Smooth muscle cell (in vitro differentiated cells): ENCODE measurements at regions not wholly inside any gene's neighbourhood (a gene's known extent, or its start where the extent isn't known, plus 50 kb on each side); places are given as distances from the start of the nearest gene placed in this dataset.

ENCODE experiments used
- DNase-seq: peaks from one replicate; lab custom pipeline; 2025; ENCODE audit not compliant: unreplicated experiment; lab: John Stamatoyannopoulos, UW
- H2AFZ ChIP-seq: fragments of 200-600 bp; sonication (generic); 2 replicates; pipeline ENCODE4 v1.6.0; 2016; ENCODE audit warnings: antibody characterized with exemption, low read depth, mild to moderate bottlenecking
- H3F3A ChIP-seq: fragments of 200-600 bp; sonication (generic); 2 replicates; pipeline ENCODE4 v1.6.0; 2017; ENCODE audit warnings: antibody characterized with exemption, low read depth
- H3K27ac ChIP-seq: fragments of 200-600 bp; sonication (generic); 2 replicates; pipeline ENCODE4 v1.5.1; 2016; ENCODE audit warnings: low read depth, mild to moderate bottlenecking
- H3K27me3 ChIP-seq: fragments of 200-600 bp; sonication (generic); 2 replicates; pipeline ENCODE4 v1.6.1; 2016; ENCODE audit warnings: low read depth, mild to moderate bottlenecking
- H3K36me3 ChIP-seq: fragments of 200-600 bp; sonication (generic); 2 replicates; pipeline ENCODE4 v1.5.1; 2016; ENCODE audit warnings: low read depth
- H3K4me1 ChIP-seq: fragments of 200-600 bp; sonication (generic); 2 replicates; pipeline ENCODE4 v1.5.1; 2016; ENCODE audit warnings: low read depth
- H3K4me2 ChIP-seq: fragments of 200-600 bp; sonication (generic); 2 replicates; pipeline ENCODE4 v1.6.0; 2016; ENCODE audit warnings: mild to moderate bottlenecking
- H3K4me3 ChIP-seq: fragments of 200-600 bp; sonication (generic); 2 replicates; pipeline ENCODE4 v1.5.1; 2016; ENCODE audit warnings: mild to moderate bottlenecking
- H3K79me2 ChIP-seq: fragments of 200-600 bp; sonication (generic); 2 replicates; pipeline ENCODE4 v1.6.0; 2016; ENCODE audit warnings: low read depth, mild to moderate bottlenecking
- H3K9ac ChIP-seq: fragments of 200-600 bp; sonication (generic); 2 replicates; pipeline ENCODE4 v1.6.0; 2016; ENCODE audit warnings: low read depth
- H3K9me3 ChIP-seq: fragments of 200-600 bp; sonication (generic); replicated peaks from 2 replicates; pipeline ENCODE4 v1.5.1; 2016; ENCODE audit warnings: low read depth
- H4K20me1 ChIP-seq: fragments of 200-600 bp; sonication (generic); 2 replicates; pipeline ENCODE4 v1.6.0; 2016; ENCODE audit warnings: low read depth
- WGBS: methylation state at CpG from one replicate; pipeline ENCODE4 v1.1.7; 2016; ENCODE audit warnings: low lambda C conversion rate; 5-methylcytosine and 5-hydroxymethylcytosine counted together
- TF ChIP-seq, protein P1 (sequence below): fragments of 200-600 bp; sonication (generic); IDR thresholded peaks from 2 replicates; pipeline ENCODE4 v1.5.1; 2017; ENCODE audit warnings: borderline replicate concordance, mild to moderate bottlenecking, antibody characterized with exemption; ENCODE audit not compliant: insufficient read depth, poor library complexity, severe bottlenecking

DNA sequence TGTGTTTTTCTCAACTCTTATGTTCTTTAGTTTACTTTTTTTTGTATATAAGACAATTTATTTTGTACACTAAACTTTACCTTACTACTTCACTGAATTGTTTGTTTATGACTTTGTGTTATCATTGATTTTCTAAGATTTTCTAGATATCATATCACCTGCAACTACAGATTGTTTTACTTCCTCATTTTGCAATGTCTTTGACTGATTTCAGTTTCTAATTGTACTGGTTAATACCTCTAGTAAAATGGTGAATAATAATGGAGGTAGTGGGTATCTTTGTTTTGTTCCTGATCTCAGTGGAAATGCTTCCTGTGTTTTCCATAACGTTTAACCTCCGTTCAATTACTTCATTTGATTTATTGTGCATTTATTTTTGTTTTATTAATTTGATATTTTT is 490.2 kb downstream of the TLL1 start:
- Histone ChIP-seq H3K79me2 (no peaks in the 10 kb centered on the region), H3K27ac (no peak overlapping the region), H3K27me3 (no peaks in the 10 kb centered on the region), H3K36me3 (no peaks in the 10 kb centered on the region), H4K20me1 (no peaks in the 10 kb centered on the region), H3F3A (no peaks in the 10 kb centered on the region), H2AFZ (no peak overlapping the region), H3K9me3 (no peaks in the 10 kb centered on the region), H3K4me1 (no peaks in the 10 kb centered on the region), H3K9ac (no peak overlapping the region), H3K4me3 (no peak overlapping the region), H3K4me2 (no peak overlapping the region)
- TF ChIP-seq, protein P1, sequence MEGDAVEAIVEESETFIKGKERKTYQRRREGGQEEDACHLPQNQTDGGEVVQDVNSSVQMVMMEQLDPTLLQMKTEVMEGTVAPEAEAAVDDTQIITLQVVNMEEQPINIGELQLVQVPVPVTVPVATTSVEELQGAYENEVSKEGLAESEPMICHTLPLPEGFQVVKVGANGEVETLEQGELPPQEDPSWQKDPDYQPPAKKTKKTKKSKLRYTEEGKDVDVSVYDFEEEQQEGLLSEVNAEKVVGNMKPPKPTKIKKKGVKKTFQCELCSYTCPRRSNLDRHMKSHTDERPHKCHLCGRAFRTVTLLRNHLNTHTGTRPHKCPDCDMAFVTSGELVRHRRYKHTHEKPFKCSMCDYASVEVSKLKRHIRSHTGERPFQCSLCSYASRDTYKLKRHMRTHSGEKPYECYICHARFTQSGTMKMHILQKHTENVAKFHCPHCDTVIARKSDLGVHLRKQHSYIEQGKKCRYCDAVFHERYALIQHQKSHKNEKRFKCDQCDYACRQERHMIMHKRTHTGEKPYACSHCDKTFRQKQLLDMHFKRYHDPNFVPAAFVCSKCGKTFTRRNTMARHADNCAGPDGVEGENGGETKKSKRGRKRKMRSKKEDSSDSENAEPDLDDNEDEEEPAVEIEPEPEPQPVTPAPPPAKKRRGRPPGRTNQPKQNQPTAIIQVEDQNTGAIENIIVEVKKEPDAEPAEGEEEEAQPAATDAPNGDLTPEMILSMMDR = no peak
- no peak for DNase-seq
- WGBS = 97% methylated on average over 2 of the region's 2 CpGs

DNA sequence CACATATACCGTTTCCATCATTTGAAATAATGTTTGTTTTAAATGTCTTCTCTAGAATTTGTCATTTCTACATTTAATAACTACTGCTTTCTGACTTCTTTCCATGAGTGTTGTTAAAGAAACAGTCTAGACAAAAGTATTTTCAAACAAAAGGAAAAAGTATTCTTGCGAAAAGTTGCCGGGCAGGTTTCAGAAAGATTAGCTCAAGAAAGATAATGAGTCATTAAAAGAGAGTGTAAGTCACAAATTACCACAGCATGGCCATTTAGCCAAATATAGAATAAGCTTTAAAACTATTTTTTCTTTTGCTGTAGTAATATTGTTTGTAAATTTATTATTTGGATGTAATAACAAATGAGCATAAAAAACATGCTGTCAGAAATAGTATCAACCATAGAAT is 493.0 kb downstream of the TLL1 start:
- Histone ChIP-seq H3K79me2 (no peaks in the 10 kb centered on the region), H3F3A (no peaks in the 10 kb centered on the region), H3K9me3 (no peaks in the 10 kb centered on the region), H3K27ac (peak overlapping the region; percentile 19), H3K4me1 (no peaks in the 10 kb centered on the region), H4K20me1 (no peaks in the 10 kb centered on the region), H3K27me3 (no peaks in the 10 kb centered on the region), H3K36me3 (no peaks in the 10 kb centered on the region), H2AFZ (no peak overlapping the region), H3K4me2 (no peak overlapping the region), H3K9ac (no peak overlapping the region), H3K4me3 (no peak overlapping the region)
- WGBS = 77% methylated on average over 3 of the region's 3 CpGs
- TF ChIP-seq, protein P1 = no peak
- no peak for DNase-seq

DNA sequence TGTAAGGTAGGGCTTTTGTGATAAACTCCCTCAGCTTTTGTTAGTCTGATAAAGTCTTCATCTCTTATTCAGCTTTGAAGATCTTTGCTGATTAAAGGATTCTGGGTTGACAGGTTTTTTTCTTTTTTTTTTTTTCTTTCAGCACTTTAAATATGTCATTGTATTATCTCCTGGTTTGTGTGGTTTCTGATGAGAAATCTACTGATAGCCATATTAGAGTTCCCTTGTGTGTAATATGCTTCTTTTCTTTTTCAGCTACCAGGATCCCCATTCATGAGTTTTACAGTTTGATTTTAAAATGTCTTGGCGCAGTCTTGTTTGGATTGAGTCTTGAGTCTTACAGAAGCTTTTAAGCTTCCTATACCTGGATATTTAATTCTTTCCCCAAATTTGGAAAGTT is 504.5 kb downstream of the TLL1 start:
- no peak for DNase-seq
- no peaks in the 10 kb centered on the region for H3K4me1 ChIP-seq
- no peak overlapping the region for H3K9ac ChIP-seq
- H4K20me1 ChIP-seq = no peaks in the 10 kb centered on the region
- no peaks in the 10 kb centered on the region for H3K36me3 ChIP-seq
- H3K27me3 ChIP-seq = no peaks in the 10 kb centered on the region
- no peak overlapping the region for H3K4me3 ChIP-seq
- 93% methylated on average over 1 of the region's 1 CpG for WGBS
- H3K79me2 ChIP-seq = no peaks in the 10 kb centered on the region
- no peak overlapping the region for H3K27ac ChIP-seq
- TF ChIP-seq, protein P1 = no peak
- no peaks in the 10 kb centered on the region for H3K9me3 ChIP-seq
- H3F3A ChIP-seq = no peaks in the 10 kb centered on the region
- no peak overlapping the region for H2AFZ ChIP-seq
- H3K4me2 ChIP-seq = no peak overlapping the region

DNA sequence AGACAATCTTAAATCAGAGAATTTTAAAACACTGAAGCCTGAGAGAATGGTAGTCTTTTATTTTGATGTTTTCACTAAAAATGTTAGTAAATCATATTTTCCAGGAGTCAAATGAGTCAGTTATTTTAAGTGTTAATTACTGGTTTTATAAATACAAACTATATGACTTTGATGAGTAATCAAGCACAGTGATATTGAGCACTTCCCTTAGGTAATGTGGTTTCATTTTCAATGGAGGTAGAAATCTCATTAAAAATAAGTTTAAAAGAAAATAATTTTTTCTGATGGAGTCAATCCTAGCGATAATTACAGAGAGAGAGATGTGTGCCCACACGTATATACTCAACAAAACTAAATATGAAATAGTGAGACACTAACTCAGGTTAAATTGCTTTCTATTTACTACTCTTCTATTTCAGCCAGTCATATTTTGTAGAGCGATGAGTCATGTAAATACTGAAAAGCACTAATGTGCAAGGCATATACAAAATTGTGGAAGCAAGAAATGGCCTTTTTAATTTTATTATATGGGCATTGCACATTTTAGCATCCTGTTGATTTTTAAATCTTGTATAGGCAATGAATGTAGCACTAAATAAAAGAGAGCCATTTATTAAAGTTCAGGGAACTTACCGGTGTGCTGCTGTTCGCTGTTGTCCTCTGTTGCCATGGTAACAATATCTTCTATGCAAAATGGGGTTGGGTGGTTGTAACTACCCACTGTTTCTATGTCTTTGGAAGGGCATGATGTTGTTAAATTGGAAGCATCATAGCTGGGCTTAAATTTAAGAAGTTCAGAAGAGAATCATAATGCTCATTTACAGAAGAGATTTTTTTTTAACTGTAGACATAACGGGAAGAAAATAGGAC is 513.7 kb downstream of the TLL1 start:
- Histone ChIP-seq H2AFZ (no peak overlapping the region), H4K20me1 (no peaks in the 10 kb centered on the region), H3K9me3 (no peaks in the 10 kb centered on the region), H3K27ac (no peak overlapping the region), H3K4me3 (no peak overlapping the region), H3K27me3 (no peaks in the 10 kb centered on the region), H3F3A (no peaks in the 10 kb centered on the region), H3K4me1 (no peaks in the 10 kb centered on the region), H3K79me2 (no peaks in the 10 kb centered on the region), H3K9ac (no peak overlapping the region), H3K36me3 (no peaks in the 10 kb centered on the region), H3K4me2 (no peak overlapping the region)
- 76% methylated on average over 6 of the region's 6 CpGs for WGBS
- TF ChIP-seq, protein P1 = no peak
- no peak for DNase-seq
